H1 (cell line): ENCODE measurements at regions not wholly inside any gene's neighbourhood (a gene's known extent, or its start where the extent isn't known, plus 50 kb on each side); places are given as distances from the start of the nearest gene placed in this dataset.

ENCODE experiments used
- CTCF ChIA-PET: fragments of 300-600 bp; sonication (Branson Sonifier 250); formaldehyde crosslinking; loops from one replicate; lab custom pipeline; 2021; ENCODE audit not compliant: partially characterized antibody; lab: Charles Lee
- POLR2A ChIA-PET: fragments of 300-600 bp; sonication (Branson Sonifier 250); formaldehyde crosslinking; loops from one replicate; lab custom pipeline; 2021; ENCODE audit warnings: inconsistent platforms; ENCODE audit not compliant: partially characterized antibody; lab: Charles Lee
- DNase-seq, 2 experiments: peaks; one replicate each; pipeline versions ENCODE4 v3.0.0 to v3.0.0-alpha.2; 2010 to 2022; ENCODE audit warnings: low spot score in 2 of 2, low read depth in 1 of 2, mixed read lengths in 1 of 2
- FAIRE-seq: peaks from 2 replicates; lab custom pipeline; 2011; peaks lifted over from hg19 to GRCh38; lab: Jason Lieb, UNC
- H2AFZ ChIP-seq: 2 replicates; pipeline ENCODE4 v1.8.1; 2012; ENCODE audit warnings: low read length, inconsistent platforms
- H2AK5ac ChIP-seq: 2 replicates; pipeline ENCODE4 v1.6.1; 2013; ENCODE audit warnings: low read depth, low read length
- H2BK120ac ChIP-seq: replicated peaks from 2 replicates; pipeline ENCODE3; 2013; ENCODE audit warnings: low read depth, low read length, inconsistent platforms
- H2BK12ac ChIP-seq: 2 replicates; pipeline ENCODE4 v1.6.1; 2013; ENCODE audit warnings: low read depth, low read length
- H2BK15ac ChIP-seq: 2 replicates; pipeline ENCODE4 v1.6.1; 2013; ENCODE audit warnings: low read length
- H2BK20ac ChIP-seq: 2 replicates; pipeline ENCODE4 v1.6.1; 2013; ENCODE audit warnings: low read length
- H2BK5ac ChIP-seq: 2 replicates; pipeline ENCODE4 v1.6.1; 2013; ENCODE audit warnings: low read depth, low read length
- H3K14ac ChIP-seq: 2 replicates; pipeline ENCODE4 v1.6.1; 2013; ENCODE audit warnings: inconsistent platforms; ENCODE audit not compliant: insufficient read length
- H3K18ac ChIP-seq: 2 replicates; pipeline ENCODE4 v1.6.1; 2013; ENCODE audit warnings: low read length; ENCODE audit errors: extremely low read depth
- H3K23ac ChIP-seq: 2 replicates; pipeline ENCODE4 v1.6.1; 2013; ENCODE audit warnings: inconsistent platforms; ENCODE audit not compliant: insufficient read length
- H3K23me2 ChIP-seq: 2 replicates; pipeline ENCODE4 v1.6.1; 2013; ENCODE audit warnings: low read depth, low read length
- H3K27ac ChIP-seq: 2 replicates; pipeline ENCODE4 v1.6.1; 2011; ENCODE audit warnings: low read depth, low read length, inconsistent platforms
- H3K27me3 ChIP-seq, 4 experiments: replicated peaks in 1 of 4; 1 replicate in 1 of 4; 2 replicates in 3 of 4; pipeline versions ENCODE4 v1.6.1 to v1.8.1; 2011 to 2013; ENCODE audit warnings: low read length in 3 of 4, mild to moderate bottlenecking in 3 of 4, inconsistent platforms in 2 of 4, mixed read lengths in 2 of 4, moderate library complexity in 1 of 4; ENCODE audit not compliant: control insufficient read depth in 3 of 4, insufficient read depth in 3 of 4; ENCODE audit errors: extremely low read depth in 1 of 4
- H3K36me3 ChIP-seq, 4 experiments: 2 replicates each; pipeline versions ENCODE4 v1.6.1 to v1.8.1; 2011 to 2013; ENCODE audit warnings: mild to moderate bottlenecking in 4 of 4, low read length in 3 of 4, moderate library complexity in 2 of 4, control low read depth in 1 of 4, inconsistent platforms in 1 of 4; ENCODE audit not compliant: insufficient read depth in 4 of 4, control insufficient read depth in 2 of 4
- H3K4ac ChIP-seq: replicated peaks from 2 replicates; pipeline ENCODE3; 2013; ENCODE audit warnings: low read length, low read depth, mixed read lengths, inconsistent platforms; ENCODE audit not compliant: insufficient read length
- H3K4me1 ChIP-seq, 4 experiments: replicated peaks in 1 of 4; 1 replicate in 1 of 4; 2 replicates in 3 of 4; pipeline versions ENCODE4 v1.6.1 to v1.8.1; 2011 to 2013; ENCODE audit warnings: low read length in 3 of 4, inconsistent platforms in 2 of 4, mixed read lengths in 1 of 4; ENCODE audit not compliant: insufficient read depth in 4 of 4, control insufficient read depth in 3 of 4
- H3K4me2 ChIP-seq, 2 experiments: 2 replicates each; pipeline versions ENCODE4 v1.6.1 to v1.8.1; 2011 to 2013; ENCODE audit warnings: low read depth in 2 of 2, low read length in 2 of 2, control low read depth in 1 of 2, inconsistent platforms in 1 of 2, mild to moderate bottlenecking in 1 of 2; ENCODE audit not compliant: insufficient read depth in 1 of 2
- H3K4me3 ChIP-seq, 4 experiments: fragments of 200-600, 300-600 bp in 1 of 4; sonication (generic), shearing (Covaris generic), sonication (Bioruptor Twin) in 1 of 4; 2 replicates each; pipeline versions ENCODE4 v1.5.1 to v1.8.1; 2011 to 2016; ENCODE audit warnings: low read length in 4 of 4, low read depth in 3 of 4, control low read depth in 2 of 4, inconsistent platforms in 2 of 4, mild to moderate bottlenecking in 2 of 4, mixed read lengths in 1 of 4, moderate library complexity in 1 of 4; ENCODE audit not compliant: insufficient read depth in 2 of 4; ENCODE audit errors: extremely low read depth in 1 of 4
- H3K56ac ChIP-seq: replicated peaks from 2 replicates; pipeline ENCODE3; 2013; ENCODE audit warnings: low read depth, mild to moderate bottlenecking, mixed read lengths, low read length, inconsistent platforms; ENCODE audit not compliant: insufficient read length
- H3K79me1 ChIP-seq: 2 replicates; pipeline ENCODE4 v1.6.1; 2013; ENCODE audit warnings: low read depth, low read length, control low read depth
- H3K79me2 ChIP-seq, 2 experiments: 2 replicates each; pipeline versions ENCODE4 v1.6.1 to v1.8.1; 2012 to 2013; ENCODE audit warnings: low read length in 2 of 2, mild to moderate bottlenecking in 2 of 2, inconsistent platforms in 1 of 2; ENCODE audit not compliant: insufficient read depth in 2 of 2, control insufficient read depth in 1 of 2
- H3K9ac ChIP-seq, 4 experiments: replicated peaks in 1 of 4; 1 replicate in 1 of 4; 2 replicates in 3 of 4; pipeline versions ENCODE4 v1.6.1 to v1.8.1; 2011 to 2013; ENCODE audit warnings: low read depth in 3 of 4, low read length in 3 of 4, control low read depth in 2 of 4, mild to moderate bottlenecking in 2 of 4, moderate library complexity in 2 of 4, inconsistent platforms in 1 of 4; ENCODE audit errors: extremely low read depth in 1 of 4
- H3K9me3 ChIP-seq, 2 experiments: 2 replicates each; pipeline versions ENCODE4 v1.6.1 to v1.8.1; 2012 to 2013; ENCODE audit warnings: mild to moderate bottlenecking in 2 of 2, moderate library complexity in 2 of 2, control low read depth in 1 of 2, inconsistent platforms in 1 of 2, low read depth in 1 of 2, low read length in 1 of 2, mixed read lengths in 1 of 2; ENCODE audit not compliant: insufficient read depth in 2 of 2
- H4K20me1 ChIP-seq, 2 experiments: replicated peaks in 1 of 2; 2 replicates each; pipeline versions ENCODE3 to v1.8.1; 2011 to 2013; ENCODE audit warnings: inconsistent platforms in 2 of 2, low read length in 2 of 2, mild to moderate bottlenecking in 1 of 2; ENCODE audit not compliant: insufficient read depth in 2 of 2, control insufficient read depth in 1 of 2
- H4K5ac ChIP-seq: 2 replicates; pipeline ENCODE4 v1.6.1; 2013; ENCODE audit warnings: low read length, low read depth, mixed read lengths, inconsistent platforms; ENCODE audit not compliant: insufficient read length
- H4K8ac ChIP-seq: 2 replicates; pipeline ENCODE4 v1.8.0; 2013; ENCODE audit warnings: mild to moderate bottlenecking, moderate library complexity, low read length, inconsistent platforms; ENCODE audit not compliant: insufficient read depth; ENCODE audit errors: extremely low read depth
- H4K91ac ChIP-seq: replicated peaks from 2 replicates; pipeline ENCODE3; 2013; ENCODE audit warnings: low read length, mixed read lengths, inconsistent platforms; ENCODE audit not compliant: insufficient read length
- CBX5 ChIP-seq: fragments of 300-800, 300-1000 bp; sonication (generic); IDR thresholded peaks from 2 replicates; pipeline ENCODE4 v1.7.1; 2016; ENCODE audit warnings: antibody characterized with exemption, low read length, low read depth
- CBX8 ChIP-seq: fragments of 300-800, 300-1000 bp; sonication (generic); IDR thresholded peaks from 2 replicates; pipeline ENCODE4 v1.7.1; 2016; ENCODE audit warnings: low read depth, low read length, borderline replicate concordance
- CHD2 ChIP-seq: IDR thresholded peaks from 2 replicates; pipeline ENCODE4 v1.6.1; 2012; ENCODE audit warnings: low read length, improper control_type of control experiment
- EZH2 ChIP-seq: fragments of 200-600 bp; sonication (generic); IDR thresholded peaks from 2 replicates; pipeline ENCODE4 v1.7.1; 2012; ENCODE audit warnings: low read depth, mild to moderate bottlenecking, moderate library complexity, low read length, inconsistent platforms; ENCODE audit not compliant: severe bottlenecking
- KDM5A ChIP-seq: fragments of 200-600 bp; IDR thresholded peaks from 2 replicates; pipeline ENCODE4 v1.7.1; 2012; ENCODE audit warnings: mild to moderate bottlenecking, low read length, inconsistent platforms, mixed read lengths
- NRF1 ChIP-seq: IDR thresholded peaks from 2 replicates; pipeline ENCODE4 v1.6.1; 2011; ENCODE audit warnings: mild to moderate bottlenecking, low read depth, low read length, improper control_type of control experiment
- POLR2A ChIP-seq, 2 experiments: IDR thresholded peaks; 1 replicate in 1 of 2; 2 replicates in 1 of 2; pipeline ENCODE4 v1.6.1; 2011; ENCODE audit warnings: low read depth in 2 of 2, low read length in 2 of 2, mild to moderate bottlenecking in 2 of 2; ENCODE audit errors: control extremely low read depth in 1 of 2
- POLR2AphosphoS5 ChIP-seq: IDR thresholded peaks from 2 replicates; pipeline ENCODE4 v1.6.1; 2011; ENCODE audit warnings: low read depth, low read length
- POU5F1 ChIP-seq: IDR thresholded peaks from 2 replicates; pipeline ENCODE4 v1.6.1; 2011; ENCODE audit warnings: low read depth, mild to moderate bottlenecking, low read length, moderate library complexity
- RXRA ChIP-seq: IDR thresholded peaks from 2 replicates; pipeline ENCODE4 v1.6.1; 2011; ENCODE audit warnings: low read depth, mild to moderate bottlenecking, low read length, moderate library complexity; ENCODE audit not compliant: insufficient read depth
- SIX5 ChIP-seq: IDR thresholded peaks from 2 replicates; pipeline ENCODE4 v1.6.1; 2011; ENCODE audit warnings: mild to moderate bottlenecking, low read depth, low read length
- SP1 ChIP-seq: IDR thresholded peaks from 2 replicates; pipeline ENCODE4 v1.6.1; 2011; ENCODE audit warnings: low read depth, low read length
- SRF ChIP-seq: IDR thresholded peaks from 2 replicates; pipeline ENCODE4 v1.6.1; 2011; ENCODE audit warnings: mild to moderate bottlenecking, low read depth, low read length, moderate library complexity
- ZNF274 ChIP-seq: IDR thresholded peaks from 2 replicates; pipeline ENCODE4 v1.7.0; 2012; ENCODE audit warnings: low read length, borderline replicate concordance; ENCODE audit errors: extremely low read depth

GRCh38 chr12:19924360-19924759 lies 444.0 kb upstream of the PDE3A start:
- no peak overlapping the region for H3K56ac ChIP-seq
- no peak overlapping the region for H2BK120ac ChIP-seq
- H2BK15ac ChIP-seq: no peak overlapping the region
- H2BK20ac ChIP-seq: no peak overlapping the region
- no peak overlapping the region for H3K4me2 ChIP-seq
- no peaks in the 10 kb centered on the region for H3K79me2 ChIP-seq
- no peak overlapping the region for H3K18ac ChIP-seq
- no peak overlapping the region for H2BK5ac ChIP-seq
- H3K9ac ChIP-seq: no peak overlapping the region
- H3K9me3 ChIP-seq: no peaks in the 10 kb centered on the region
- no peaks in the 10 kb centered on the region for H4K20me1 ChIP-seq
- H3K27me3 ChIP-seq: no peaks in the 10 kb centered on the region
- ChIA-PET CTCF (interaction anchor here (0.6 to 1.8 kb wide), 2 partner anchors 9 to 14 kb away, joined by 3 to 4 read pairs; no protein-coding TSS in a partner anchor), POLR2A (no interaction called here)
- no peaks in the 10 kb centered on the region; the same call in 1 of the 2 replicates for H3K23me2 ChIP-seq
- H3K23ac ChIP-seq: no peak overlapping the region
- no peak for TF ChIP-seq NRF1
- no peak for TF ChIP-seq CBX8
- no peak for TF ChIP-seq POLR2AphosphoS5
- no peak for TF ChIP-seq CBX5
- TF ChIP-seq SIX5: no peak
- TF ChIP-seq EZH2: no peak
- TF ChIP-seq ZNF274: no peak
- TF ChIP-seq POU5F1: no peak
- no peak for TF ChIP-seq KDM5A
- TF ChIP-seq SP1: no peak
- TF ChIP-seq POLR2A (IDR thresholded peaks at IDR 0.05; ENCODE audit: control extremely low read depth in 1 of 2, low read depth in 2 of 2, low read length in 2 of 2): no peak
- no peak for TF ChIP-seq CHD2
- no peak for TF ChIP-seq RXRA
- TF ChIP-seq SRF: no peak
- no peak overlapping the region for H3K4ac ChIP-seq
- H4K91ac ChIP-seq: no peak overlapping the region
- no peaks in the 10 kb centered on the region for H3K4me1 ChIP-seq
- DNase-seq (no peak), FAIRE-seq (no peak)
- no peak overlapping the region for H2AK5ac ChIP-seq
- H3K79me1 ChIP-seq: no peaks in the 10 kb centered on the region
- no peak overlapping the region for H4K8ac ChIP-seq
- H2BK12ac ChIP-seq: no peak overlapping the region
- H3K14ac ChIP-seq: no peak overlapping the region
- no peak overlapping the region for H3K4me3 ChIP-seq
- no peaks in the 10 kb centered on the region for H3K36me3 ChIP-seq
- no peak overlapping the region for H3K27ac ChIP-seq
- H2AFZ ChIP-seq: no peak overlapping the region
- no peak overlapping the region for H4K5ac ChIP-seq
